OCI-LY7 (cell line): ENCODE measurements at regions not wholly inside any gene's neighbourhood (a gene's known extent, or its start where the extent isn't known, plus 50 kb on each side); places are given as distances from the start of the nearest gene placed in this dataset.
"Not testable (repeated sequence)": the region's sequence is repeated elsewhere in the genome, so short reads cannot be mapped to it uniquely, and the experiment has no call there.

ENCODE experiments used
- BruUV-seq: library from RNA; stranded (reverse); fragments of 400-500 nt; replicated peaks from 2 replicates; lab custom pipeline; 2021; lab: Mats Ljungman, UMichigan
- CTCF ChIA-PET: fragments of 300-600 bp; sonication (Branson Sonifier 250); formaldehyde crosslinking; loops from one replicate; lab custom pipeline; 2022; ENCODE audit warnings: antibody characterized with exemption; ENCODE audit not compliant: unreplicated experiment; lab: Charles Lee
- POLR2A ChIA-PET: fragments of 300-600 bp; sonication (Branson Sonifier 250); formaldehyde crosslinking; loops from one replicate; lab custom pipeline; 2022; ENCODE audit warnings: antibody characterized with exemption; lab: Charles Lee
- DNase-seq: peaks from one replicate; pipeline ENCODE4 v3.0.0-alpha.2; 2015; ENCODE audit warnings: low spot score
- H2AFZ ChIP-seq: fragments of 200-600 bp; sonication (generic), shearing (Covaris generic); 2 replicates; pipeline ENCODE4 v1.6.1; 2014; ENCODE audit warnings: mild to moderate bottlenecking, antibody characterized with exemption, low read length, moderate library complexity
- H3K27ac ChIP-seq: fragments of 200-600 bp; sonication (generic); 2 replicates; pipeline ENCODE4 v1.5.1; 2014; ENCODE audit warnings: mixed run types, low read depth, mild to moderate bottlenecking, moderate library complexity, low read length, inconsistent platforms; ENCODE audit not compliant: poor library complexity, severe bottlenecking
- H3K36me3 ChIP-seq: fragments of 200-600 bp; sonication (generic); 2 replicates; pipeline ENCODE4 v1.6.1; 2014; ENCODE audit warnings: mild to moderate bottlenecking, antibody characterized with exemption, low read length, moderate library complexity, mixed read lengths; ENCODE audit not compliant: insufficient read depth
- H3K4me1 ChIP-seq: fragments of 200-600 bp; sonication (generic); 2 replicates; pipeline ENCODE4 v1.5.1; 2014; ENCODE audit warnings: mild to moderate bottlenecking, low read length; ENCODE audit not compliant: insufficient read depth, poor library complexity, severe bottlenecking
- H3K4me2 ChIP-seq: fragments of 200-600 bp; sonication (generic); 2 replicates; pipeline ENCODE4 v1.6.1; 2014; ENCODE audit warnings: mild to moderate bottlenecking, low read length
- H3K4me3 ChIP-seq: fragments of 200-600 bp; sonication (generic); 2 replicates; pipeline ENCODE4 v1.5.1; 2014; ENCODE audit warnings: mild to moderate bottlenecking, low read depth, low read length; ENCODE audit not compliant: poor library complexity, severe bottlenecking
- H3K79me2 ChIP-seq: fragments of 200-600 bp; sonication (generic); 2 replicates; pipeline ENCODE4 v1.6.1; 2016; ENCODE audit warnings: low read depth, mild to moderate bottlenecking, low read length, moderate library complexity, mixed read lengths; ENCODE audit not compliant: insufficient read depth
- H3K9me2 ChIP-seq: fragments of 200-600 bp; sonication (generic); 2 replicates; pipeline ENCODE4 v1.6.1; 2016; ENCODE audit warnings: mild to moderate bottlenecking, low read length, mixed read lengths; ENCODE audit not compliant: insufficient read depth
- H3K9me3 ChIP-seq: fragments of 200-600 bp; sonication (generic); 2 replicates; pipeline ENCODE4 v1.6.1; 2014; ENCODE audit warnings: mild to moderate bottlenecking, mixed run types, low read length, mixed read lengths
- H4K20me1 ChIP-seq: fragments of 200-600 bp; sonication (generic); 2 replicates; pipeline ENCODE4 v1.6.1; 2014; ENCODE audit warnings: mild to moderate bottlenecking, antibody characterized with exemption, low read length, moderate library complexity, mixed read lengths; ENCODE audit not compliant: insufficient read depth
- CTCF ChIP-seq: fragments of 200-600 bp; sonication (generic); conservative IDR thresholded peaks from 2 replicates; pipeline ENCODE4 v1.5.1; 2014; ENCODE audit warnings: mild to moderate bottlenecking, antibody characterized with exemption, low read length, moderate library complexity, mixed read lengths
- EZH2phosphoT487 ChIP-seq: fragments of 200-600 bp; sonication (generic); IDR thresholded peaks from 2 replicates; pipeline ENCODE4 v1.6.1; 2018; ENCODE audit warnings: low read depth, borderline replicate concordance, mild to moderate bottlenecking, mixed run types, antibody characterized with exemption, low read length, moderate library complexity, mixed read lengths
- intact Hi-C: fragments of 100-400 bp; cut with micrococcal nuclease; formaldehyde crosslinking; loops from one replicate; pipeline ENCODE4 v1.10.0; 2022; ENCODE audit not compliant: unreplicated experiment

GRCh38 chr16:60404401-60404800 lies 1631.8 kb downstream of the CDH8 start:
- Histone ChIP-seq H3K36me3 (no peaks in the 10 kb centered on the region), H3K4me3 (no peak overlapping the region), H3K9me3 (no peaks in the 10 kb centered on the region), H3K27ac (no peak overlapping the region), H4K20me1 (no peaks in the 10 kb centered on the region), H2AFZ (no peak overlapping the region), H3K9me2 (no peaks in the 10 kb centered on the region), H3K4me1 (no peaks in the 10 kb centered on the region), H3K79me2 (no peaks in the 10 kb centered on the region), H3K4me2 (no peak overlapping the region)
- BruUV-seq = no TSS peak
- DNase-seq = no peak
- intact Hi-C loops = no loop called here
- POLR2A ChIA-PET = no interaction called here
- TF ChIP-seq EZH2phosphoT487 = no peak
- no peak for TF ChIP-seq CTCF
- CTCF ChIA-PET = no interaction called here

- BruUV-seq, CTCF ChIA-PET, intact Hi-C loops, H3K27ac ChIP-seq, H3K4me1 ChIP-seq, H4K20me1 ChIP-seq, H3K4me3 ChIP-seq, POLR2A ChIA-PET, H3K4me2 ChIP-seq, H3K9me3 ChIP-seq, H3K9me2 ChIP-seq, H3K36me3 ChIP-seq, H2AFZ ChIP-seq, H3K79me2 ChIP-seq, DNase-seq: not testable (repeated sequence)
Measured at GRCh38 chr16:60402941-60403340, 1633.3 kb downstream of the CDH8 start.

- no peaks in the 10 kb centered on the region for H3K4me1 ChIP-seq
- H3K27ac ChIP-seq = no peak overlapping the region
- no peaks in the 10 kb centered on the region for H3K9me3 ChIP-seq
- no peaks in the 10 kb centered on the region for H4K20me1 ChIP-seq
- no peaks in the 10 kb centered on the region for H3K79me2 ChIP-seq
- H3K9me2 ChIP-seq = no peaks in the 10 kb centered on the region
- intact Hi-C loops = no loop called here
- H2AFZ ChIP-seq = no peak overlapping the region
- BruUV-seq = no TSS peak
- POLR2A ChIA-PET = interaction anchor here (0.7 kb wide), 1 partner anchor 18 kb away, joined by 5 read pairs; no protein-coding TSS in a partner anchor
- H3K4me2 ChIP-seq = no peak overlapping the region
- no peak overlapping the region for H3K4me3 ChIP-seq
- TF ChIP-seq CTCF = no peak
- no peak for TF ChIP-seq EZH2phosphoT487
- CTCF ChIA-PET = no interaction called here
- no peak for DNase-seq
- no peaks in the 10 kb centered on the region for H3K36me3 ChIP-seq
Measured at GRCh38 chr16:60392380-60392779, 1643.9 kb downstream of the CDH8 start.
